ENCODE measurements at regions not wholly inside any gene's neighbourhood (a gene's known extent, or its start where the extent isn't known, plus 50 kb on each side); places are given as distances from the start of the nearest gene placed in this dataset.

DNA sequence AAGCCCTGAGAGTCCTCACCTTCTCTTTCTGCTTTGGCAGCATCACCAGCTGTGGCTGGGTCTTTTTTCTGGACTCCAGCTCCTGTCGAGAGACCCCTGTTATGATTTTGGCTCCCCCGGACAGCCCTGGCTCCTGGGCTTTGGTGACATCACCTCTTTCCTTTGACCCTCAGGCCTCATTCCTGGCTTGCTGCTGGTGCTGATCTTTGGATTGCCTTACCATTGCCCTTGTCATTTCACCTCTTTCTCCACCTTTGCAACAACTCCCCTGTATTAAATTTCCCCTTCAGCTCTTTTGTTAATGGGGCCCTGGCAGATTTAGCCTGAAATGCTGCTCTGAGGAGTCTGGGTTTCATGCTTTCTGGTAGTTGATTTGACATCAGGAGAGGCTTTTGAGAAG, 322.8 kb downstream of the ZSWIM6 start:
- CTCF ChIA-PET (ENCODE audit: partially characterized antibody), result interaction anchor here (1.0 to 1.7 kb wide), 7 partner anchors 24 to 292 kb away, joined by 3 to 6 read pairs (median 4); no protein-coding TSS in a partner anchor

More for the DNA sequence above, 322.8 kb downstream of the ZSWIM6 start:
- TF ChIP-seq, protein P1, sequence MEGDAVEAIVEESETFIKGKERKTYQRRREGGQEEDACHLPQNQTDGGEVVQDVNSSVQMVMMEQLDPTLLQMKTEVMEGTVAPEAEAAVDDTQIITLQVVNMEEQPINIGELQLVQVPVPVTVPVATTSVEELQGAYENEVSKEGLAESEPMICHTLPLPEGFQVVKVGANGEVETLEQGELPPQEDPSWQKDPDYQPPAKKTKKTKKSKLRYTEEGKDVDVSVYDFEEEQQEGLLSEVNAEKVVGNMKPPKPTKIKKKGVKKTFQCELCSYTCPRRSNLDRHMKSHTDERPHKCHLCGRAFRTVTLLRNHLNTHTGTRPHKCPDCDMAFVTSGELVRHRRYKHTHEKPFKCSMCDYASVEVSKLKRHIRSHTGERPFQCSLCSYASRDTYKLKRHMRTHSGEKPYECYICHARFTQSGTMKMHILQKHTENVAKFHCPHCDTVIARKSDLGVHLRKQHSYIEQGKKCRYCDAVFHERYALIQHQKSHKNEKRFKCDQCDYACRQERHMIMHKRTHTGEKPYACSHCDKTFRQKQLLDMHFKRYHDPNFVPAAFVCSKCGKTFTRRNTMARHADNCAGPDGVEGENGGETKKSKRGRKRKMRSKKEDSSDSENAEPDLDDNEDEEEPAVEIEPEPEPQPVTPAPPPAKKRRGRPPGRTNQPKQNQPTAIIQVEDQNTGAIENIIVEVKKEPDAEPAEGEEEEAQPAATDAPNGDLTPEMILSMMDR (IDR thresholded peaks at IDR 0.05; ENCODE audit: control extremely low read depth in 1 of 3, insufficient read depth in 1 of 3, low read depth in 1 of 3, low read length in 3 of 3), result no peak
- TF ChIP-seq CHD1 (IDR thresholded peaks at IDR 0.05; ENCODE audit: low read depth, low read length) (no peak), EZH2 (IDR thresholded peaks at IDR 0.05; ENCODE audit: low read depth, low read length, severe bottlenecking) (no peak), SP2 (IDR thresholded peaks at IDR 0.05; ENCODE audit: low read length) (no peak), CBX8 (IDR thresholded peaks at IDR 0.05; ENCODE audit: borderline replicate concordance, low read depth, low read length) (no peak), SIRT6 (IDR thresholded peaks at IDR 0.05; ENCODE audit: low read length) (no peak), FOSL1 (IDR thresholded peaks at IDR 0.05; ENCODE audit: insufficient read depth, low read depth, low read length) (no peak), CBX5 (IDR thresholded peaks at IDR 0.05; ENCODE audit: low read depth, low read length) (no peak)
- TF ChIP-seq, protein P2, sequence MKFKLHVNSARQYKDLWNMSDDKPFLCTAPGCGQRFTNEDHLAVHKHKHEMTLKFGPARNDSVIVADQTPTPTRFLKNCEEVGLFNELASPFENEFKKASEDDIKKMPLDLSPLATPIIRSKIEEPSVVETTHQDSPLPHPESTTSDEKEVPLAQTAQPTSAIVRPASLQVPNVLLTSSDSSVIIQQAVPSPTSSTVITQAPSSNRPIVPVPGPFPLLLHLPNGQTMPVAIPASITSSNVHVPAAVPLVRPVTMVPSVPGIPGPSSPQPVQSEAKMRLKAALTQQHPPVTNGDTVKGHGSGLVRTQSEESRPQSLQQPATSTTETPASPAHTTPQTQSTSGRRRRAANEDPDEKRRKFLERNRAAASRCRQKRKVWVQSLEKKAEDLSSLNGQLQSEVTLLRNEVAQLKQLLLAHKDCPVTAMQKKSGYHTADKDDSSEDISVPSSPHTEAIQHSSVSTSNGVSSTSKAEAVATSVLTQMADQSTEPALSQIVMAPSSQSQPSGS (IDR thresholded peaks at IDR 0.05; ENCODE audit: low read length), result no peak
- TF ChIP-seq, protein P3, sequence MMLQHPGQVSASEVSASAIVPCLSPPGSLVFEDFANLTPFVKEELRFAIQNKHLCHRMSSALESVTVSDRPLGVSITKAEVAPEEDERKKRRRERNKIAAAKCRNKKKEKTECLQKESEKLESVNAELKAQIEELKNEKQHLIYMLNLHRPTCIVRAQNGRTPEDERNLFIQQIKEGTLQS (IDR thresholded peaks at IDR 0.05; ENCODE audit: insufficient read depth, low read depth, low read length), result no peak
- 92% methylated on average over 2 of the region's 2 CpGs; no CpG with 5 or more reads in 1 of the 2 experiments for WGBS, 2 experiments (ENCODE audit: extremely low coverage in 1 of 2, insufficient coverage in 1 of 2, insufficient read length in 1 of 2, insufficient replicate concordance in 2 of 2, low coverage in 1 of 2, low lambda C conversion rate in 2 of 2, missing lambda C conversion rate in 1 of 2)
- no peaks in the 10 kb centered on the region for H3K79me2 ChIP-seq (ENCODE audit: control insufficient read depth in 1 of 2, insufficient read depth in 2 of 2, low read length in 2 of 2)
- H3K23me2 ChIP-seq (ENCODE audit: low read depth, low read length), result no peaks in the 10 kb centered on the region
- H2BK12ac ChIP-seq (ENCODE audit: low read depth, low read length), result no peak overlapping the region
- no peak overlapping the region for H3K18ac ChIP-seq (ENCODE audit: extremely low read depth, low read length)
- FAIRE-seq, result no peak
- no peak overlapping the region for H2BK120ac ChIP-seq (replicated peaks; ENCODE audit: low read depth, low read length)
- H4K5ac ChIP-seq (ENCODE audit: insufficient read length, low read depth, low read length), result no peak overlapping the region
- H3K4me2 ChIP-seq (ENCODE audit: insufficient read depth in 1 of 2, low read depth in 2 of 2, low read length in 2 of 2), result no peak overlapping the region
- no peak overlapping the region for H3K9ac ChIP-seq (replicated peaks in 1 of 4; ENCODE audit: extremely low read depth in 1 of 4, low read depth in 3 of 4, low read length in 3 of 4)
- H3K4me1 ChIP-seq (replicated peaks in 1 of 4; ENCODE audit: control insufficient read depth in 3 of 4, insufficient read depth in 4 of 4, low read length in 3 of 4), result peaks cover 3 to 8% (median 5%) of the 10 kb centered on the region in 4 experiments
- H3K4ac ChIP-seq (replicated peaks; ENCODE audit: insufficient read length, low read depth, low read length), result no peak overlapping the region
- no peak overlapping the region for H3K23ac ChIP-seq (ENCODE audit: insufficient read length)
- H2BK20ac ChIP-seq (ENCODE audit: low read length), result no peak overlapping the region
- H2AK5ac ChIP-seq (ENCODE audit: low read depth, low read length), result no peak overlapping the region
- no peak for DNase-seq (ENCODE audit: low read depth in 1 of 2, low spot score in 2 of 2)
- H2AFZ ChIP-seq (ENCODE audit: low read length), result no peak overlapping the region
- POLR2A ChIA-PET (ENCODE audit: partially characterized antibody), result no interaction called here
- H3K36me3 ChIP-seq (ENCODE audit: control insufficient read depth in 2 of 4, insufficient read depth in 4 of 4, low read length in 3 of 4), result no peaks in the 10 kb centered on the region
- no peaks in the 10 kb centered on the region for H3K79me1 ChIP-seq (ENCODE audit: low read depth, low read length)
- no peak overlapping the region for H3K4me3 ChIP-seq (ENCODE audit: extremely low read depth in 1 of 4, insufficient read depth in 2 of 4, low read depth in 3 of 4, low read length in 4 of 4)
- H2BK5ac ChIP-seq (ENCODE audit: low read depth, low read length), result no peak overlapping the region
- no peak overlapping the region for H4K91ac ChIP-seq (replicated peaks; ENCODE audit: insufficient read length, low read length)
- peaks cover 0 to 1% (median 0%) of the 10 kb centered on the region in 4 experiments; a peak in 1 of 7 replicates for H3K27me3 ChIP-seq (replicated peaks in 1 of 4; ENCODE audit: control insufficient read depth in 3 of 4, extremely low read depth in 1 of 4, insufficient read depth in 3 of 4, low read length in 3 of 4)
- H4K20me1 ChIP-seq (replicated peaks in 1 of 2; ENCODE audit: control insufficient read depth in 1 of 2, insufficient read depth in 2 of 2, low read length in 2 of 2), result no peaks in the 10 kb centered on the region
- H3K27ac ChIP-seq (ENCODE audit: low read depth, low read length), result no peak overlapping the region
- no peak overlapping the region for H4K8ac ChIP-seq (ENCODE audit: extremely low read depth, insufficient read depth, low read length)
- H3K56ac ChIP-seq (replicated peaks; ENCODE audit: insufficient read length, low read depth, low read length), result no peak overlapping the region
- no peak overlapping the region for H2BK15ac ChIP-seq (ENCODE audit: low read length)
- H3K9me3 ChIP-seq (ENCODE audit: insufficient read depth in 2 of 2, low read depth in 1 of 2, low read length in 1 of 2), result no peaks in the 10 kb centered on the region
- no peak overlapping the region for H3K14ac ChIP-seq (ENCODE audit: insufficient read length)
